Vagina (tissue), 2 donors: ENCODE measurements at regions not wholly inside any gene's neighbourhood (a gene's known extent, or its start where the extent isn't known, plus 50 kb on each side); places are given as distances from the start of the nearest gene placed in this dataset.

Source experiments
- CTCF ChIP-seq, 3 experiments: fragments of 450-650 bp in 2 of 3; fragments of 200-600 bp in 1 of 3; sonication (generic) in 1 of 3; IDR thresholded peaks; one replicate each; pipeline ENCODE4 v1.5.1; 2017 to 2019; ENCODE audit warnings: antibody characterized with exemption in 3 of 3, mild to moderate bottlenecking in 2 of 3, moderate library complexity in 2 of 3
- POLR2A ChIP-seq, 2 donors: fragments of 450-650 bp; IDR thresholded peaks; one replicate each; pipeline ENCODE4 v1.6.1; 2017; ENCODE audit warnings: antibody characterized with exemption in 2 of 2, mild to moderate bottlenecking in 2 of 2, moderate library complexity in 2 of 2
- POLR2AphosphoS5 ChIP-seq, 2 donors: sonication (generic); formaldehyde crosslinking; IDR thresholded peaks; one replicate each; pipeline ENCODE4 v1.9.0; 2017; ENCODE audit warnings: antibody characterized with exemption in 2 of 2, mild to moderate bottlenecking in 2 of 2, low read depth in 1 of 2; ENCODE audit not compliant: insufficient read depth in 1 of 2

GRCh38 chr3:157652366-157652765 lies 149.2 kb upstream of the VEPH1 start:
- TF ChIP-seq CTCF (IDR thresholded peaks at IDR 0.05) = no peak
- TF ChIP-seq POLR2AphosphoS5 (IDR thresholded peaks at IDR 0.05; ENCODE audit: insufficient read depth in 1 of 2, low read depth in 1 of 2) = no peak
- TF ChIP-seq POLR2A (IDR thresholded peaks at IDR 0.05) = no peak
